NCI-H2227 (cell line): ENCODE measurements at regions not wholly inside any gene's neighbourhood (a gene's known extent, or its start where the extent isn't known, plus 50 kb on each side); places are given as distances from the start of the nearest gene placed in this dataset.
"Not testable (repeated sequence)": the region's sequence is repeated elsewhere in the genome, so short reads cannot be mapped to it uniquely, and the experiment has no call there.

Source experiments
- DNase-seq: peaks from one replicate; lab custom pipeline; 2025; ENCODE audit not compliant: unreplicated experiment; lab: John Stamatoyannopoulos, UW

GRCh38 chr11:122207505-122207904 is 91.5 kb upstream of the BLID start:
- peak; percentile 6 for DNase-seq

- DNase-seq, result no peak
These were observed 89.0 kb upstream of the BLID start for GRCh38 chr11:122205036-122205435.

- no peak for DNase-seq
These were observed 88.2 kb upstream of the BLID start for GRCh38 chr11:122204206-122204605.

GRCh38 chr11:122202951-122203456 is 87.0 kb upstream of the BLID start:
- peak; percentile 47 for DNase-seq

GRCh38 chr11:122202161-122202950 is 86.3 kb upstream of the BLID start:
- no peak for DNase-seq

- no peak for DNase-seq
These were observed 85.1 kb upstream of the BLID start for GRCh38 chr11:122201106-122201505.

GRCh38 chr11:122199661-122200060 is 83.6 kb upstream of the BLID start:
- DNase-seq, result no peak

- no peak for DNase-seq
These were observed 82.4 kb upstream of the BLID start for GRCh38 chr11:122198291-122198983.

GRCh38 chr11:122197066-122197987 is 81.3 kb upstream of the BLID start:
- DNase-seq, result no peak

- no peak for DNase-seq
These were observed 79.8 kb upstream of the BLID start for GRCh38 chr11:122195790-122196189.

- not testable (repeated sequence) for DNase-seq
These were observed 78.0 kb upstream of the BLID start for GRCh38 chr11:122193881-122194480.

GRCh38 chr11:122193457-122193856 is 77.4 kb upstream of the BLID start:
- no peak for DNase-seq

- no peak for DNase-seq
These were observed 76.7 kb upstream of the BLID start for GRCh38 chr11:122192634-122193255.

- DNase-seq, result no peak
These were observed 74.8 kb upstream of the BLID start for GRCh38 chr11:122190768-122191167.

- no peak for DNase-seq
These were observed 73.2 kb upstream of the BLID start for GRCh38 chr11:122189229-122189628.

- DNase-seq, result no peak
These were observed 71.6 kb upstream of the BLID start for GRCh38 chr11:122187373-122188165.

GRCh38 chr11:122186439-122187080 is 70.5 kb upstream of the BLID start:
- no peak for DNase-seq

- no peak for DNase-seq
These were observed 67.9 kb upstream of the BLID start for GRCh38 chr11:122183933-122184332.

- no peak for DNase-seq
These were observed 65.9 kb upstream of the BLID start for GRCh38 chr11:122181893-122182292.
